GM12864 (cell line): ENCODE measurements at regions not wholly inside any gene's neighbourhood (a gene's known extent, or its start where the extent isn't known, plus 50 kb on each side); places are given as distances from the start of the nearest gene placed in this dataset.

ENCODE experiments used
- DNase-seq: peaks from one replicate; pipeline ENCODE4 v3.0.0-alpha.2; 2011; ENCODE audit warnings: low read depth
- H3K4me3 ChIP-seq: 2 replicates; pipeline ENCODE4 v1.5.1; 2011; ENCODE audit warnings: mild to moderate bottlenecking, low read depth, low read length, control low read depth
- CTCF ChIP-seq: IDR thresholded peaks from 2 replicates; pipeline ENCODE4 v1.5.1; 2011; ENCODE audit warnings: low read depth, mild to moderate bottlenecking, moderate library complexity, low read length, control low read depth, inconsistent platforms; ENCODE audit errors: missing control alignments

GRCh38 chr6:132968419-132968950 is 154.1 kb downstream of the RPS12 start:
- no peak for DNase-seq
- TF ChIP-seq CTCF, result no peak
- H3K4me3 ChIP-seq, result no peak overlapping the region

GRCh38 chr6:132969196-132969595 is 154.8 kb downstream of the RPS12 start:
- TF ChIP-seq CTCF, result no peak
- no peak overlapping the region for H3K4me3 ChIP-seq
- DNase-seq, result no peak

GRCh38 chr6:132971676-132972075 is 157.3 kb downstream of the RPS12 start:
- H3K4me3 ChIP-seq, result no peak overlapping the region
- TF ChIP-seq CTCF, result no peak
- no peak for DNase-seq

GRCh38 chr6:132972254-132972653 is 157.9 kb downstream of the RPS12 start:
- DNase-seq, result no peak
- no peak for TF ChIP-seq CTCF
- no peak overlapping the region for H3K4me3 ChIP-seq

GRCh38 chr6:132972971-132973370 is 158.6 kb downstream of the RPS12 start:
- no peak overlapping the region for H3K4me3 ChIP-seq
- TF ChIP-seq CTCF, result no peak
- DNase-seq, result no peak

GRCh38 chr6:132973514-132973993 is 159.2 kb downstream of the RPS12 start:
- H3K4me3 ChIP-seq, result no peak overlapping the region
- no peak for TF ChIP-seq CTCF
- no peak for DNase-seq

- DNase-seq, result no peak
- TF ChIP-seq CTCF, result no peak
- no peak overlapping the region for H3K4me3 ChIP-seq
These were observed 159.8 kb downstream of the RPS12 start for GRCh38 chr6:132974122-132974521.
